HT1080 (cell line): ENCODE measurements at regions not wholly inside any gene's neighbourhood (a gene's known extent, or its start where the extent isn't known, plus 50 kb on each side); places are given as distances from the start of the nearest gene placed in this dataset. TPM values are rescaled to one million over a fixed set of nuclear protein-coding genes. Genes with fewer than 3 reads are reported as not detected.

Source experiments
- DNase-seq: peaks from one replicate; pipeline ENCODE4 v3.0.0-alpha.2; 2015; ENCODE audit warnings: low read depth
- small RNA-seq: library from RNA; depleted of rRNA; stranded (forward); fragments of <200 nt; gene quantifications from one replicate; pipeline ENCODE3, GENCODE V24; 2014

- DNase-seq: no peak
These were observed 74.5 kb upstream of the FRY start for GRCh38 chr13:31956980-31957644.

- peak; percentile 13 for DNase-seq
These were observed 73.8 kb upstream of the FRY start for GRCh38 chr13:31957772-31958171.

- DNase-seq: peak; percentile 62
These were observed 68.7 kb upstream of the FRY start for GRCh38 chr13:31962731-31963370.

- no peak for DNase-seq
These were observed 67.9 kb upstream of the FRY start for GRCh38 chr13:31963631-31964030.

- DNase-seq: no peak
These were observed 67.4 kb upstream of the FRY start for GRCh38 chr13:31964168-31964567.

- peak; percentile 8 for DNase-seq
These were observed 66.1 kb upstream of the FRY start for GRCh38 chr13:31965361-31966066.

GRCh38 chr13:31967155-31967554 is 64.4 kb upstream of the FRY start:
- peak; percentile 15 for DNase-seq

- DNase-seq: peak; percentile 13
These were observed 63.1 kb upstream of the FRY start for GRCh38 chr13:31968473-31968872.

- peak; percentile 25 for DNase-seq
These were observed 61.2 kb upstream of the FRY start for GRCh38 chr13:31970231-31970930.

- no peak for DNase-seq
These were observed 59.1 kb upstream of the FRY start for GRCh38 chr13:31972453-31972852.

- no peak for DNase-seq
These were observed 53.6 kb upstream of the FRY start for GRCh38 chr13:31978021-31978420.

- no peak for DNase-seq
These were observed 50.7 kb upstream of the FRY start for GRCh38 chr13:31980830-31981229.

Small RNAs in the stretch of these regions (small RNA-seq; reads per million reads assigned to genes)
- not detected for gene RF00017
